ENCODE measurements at regions not wholly inside any gene's neighbourhood (a gene's known extent, or its start where the extent isn't known, plus 50 kb on each side); places are given as distances from the start of the nearest gene placed in this dataset.

DNA sequence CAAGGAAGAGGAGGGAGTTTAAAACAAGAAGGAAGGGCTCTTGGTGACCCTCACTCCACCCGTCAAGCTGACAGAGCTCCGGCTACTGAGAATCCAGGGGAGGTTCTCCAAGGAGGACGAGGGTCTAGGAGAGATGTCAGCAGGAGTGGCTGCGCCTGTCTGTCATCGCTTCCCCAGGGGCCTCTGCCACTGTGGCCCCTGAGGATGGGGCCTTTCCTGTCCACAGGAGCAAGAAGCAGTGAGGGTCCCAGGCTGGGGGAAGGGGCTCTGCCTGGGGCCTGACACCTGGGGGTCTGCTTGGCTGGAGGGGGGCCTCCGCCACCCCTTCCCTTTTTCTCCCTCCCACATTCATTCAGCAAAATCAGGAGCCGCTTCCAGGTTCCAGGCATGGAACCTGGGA is 66.5 kb upstream of the TNRC6C start:
- WGBS, 3 donors: 86 to 93% (median 90%) methylated on average over 7 of the region's 7 CpGs
- no peak overlapping the region for H3K27ac ChIP-seq
- DNase-seq: no peak

GRCh38 chr17:77892469-77893143 is 65.9 kb upstream of the TNRC6C start:
- H3K9me3 ChIP-seq: no peaks in the 10 kb centered on the region
- H3K27ac ChIP-seq: no peak overlapping the region
- intact Hi-C loops (cut with DNase I): no loop called here
- no peaks in the 10 kb centered on the region for H3K27me3 ChIP-seq
- no peak overlapping the region for H3K4me3 ChIP-seq
- TF ChIP-seq EP300 (IDR thresholded peaks at IDR 0.05): no peak
- no peak for TF ChIP-seq POLR2A (IDR thresholded peaks at IDR 0.05)
- no peak for TF ChIP-seq CTCF (IDR thresholded peaks at IDR 0.05)
- DNase-seq: peak in 1 of 5 donors; percentile 18
- WGBS, 3 donors: 80 to 82% (median 81%) methylated on average over 22 of the region's 22 CpGs
- H3K36me3 ChIP-seq: no peaks in the 10 kb centered on the region
- H3K4me1 ChIP-seq (ENCODE audit: insufficient read depth): no peaks in the 10 kb centered on the region

More for the DNA sequence above, 66.5 kb upstream of the TNRC6C start:
- H3K36me3 ChIP-seq: no peaks in the 10 kb centered on the region
- no peaks in the 10 kb centered on the region for H3K27me3 ChIP-seq
- no peaks in the 10 kb centered on the region for H3K4me1 ChIP-seq (ENCODE audit: insufficient read depth)
- intact Hi-C loops (cut with DNase I): no loop called here
- TF ChIP-seq EP300 (IDR thresholded peaks at IDR 0.05) (no peak), CTCF (IDR thresholded peaks at IDR 0.05) (no peak), POLR2A (IDR thresholded peaks at IDR 0.05) (no peak)
- no peak overlapping the region for H3K4me3 ChIP-seq
- no peaks in the 10 kb centered on the region for H3K9me3 ChIP-seq

- WGBS, 3 donors: 86 to 89% (median 88%) methylated on average over 23 of the region's 23 CpGs
- intact Hi-C loops (cut with DNase I): no loop called here
- Histone ChIP-seq H3K27me3 (no peaks in the 10 kb centered on the region), H3K27ac (no peak overlapping the region), H3K9me3 (no peaks in the 10 kb centered on the region), H3K36me3 (no peaks in the 10 kb centered on the region), H3K4me3 (no peak overlapping the region), H3K4me1 (ENCODE audit: insufficient read depth) (no peaks in the 10 kb centered on the region)
- no peak for TF ChIP-seq POLR2A (IDR thresholded peaks at IDR 0.05)
- no peak for TF ChIP-seq CTCF (IDR thresholded peaks at IDR 0.05)
- no peak for TF ChIP-seq EP300 (IDR thresholded peaks at IDR 0.05)
- peak in 1 of 5 donors; percentile 21 for DNase-seq
Measured at GRCh38 chr17:77893144-77894044, 65.1 kb upstream of the TNRC6C start.

- H3K4me3 ChIP-seq: no peak overlapping the region
- intact Hi-C loops (cut with DNase I): no loop called here
- no peak overlapping the region for H3K27ac ChIP-seq
- H3K36me3 ChIP-seq: no peaks in the 10 kb centered on the region
- H3K9me3 ChIP-seq: no peaks in the 10 kb centered on the region
- peak in 1 of 5 donors; percentile 19 for DNase-seq
- no peaks in the 10 kb centered on the region for H3K4me1 ChIP-seq (ENCODE audit: insufficient read depth)
- H3K27me3 ChIP-seq: no peaks in the 10 kb centered on the region
- WGBS, 3 donors: 78 to 84% (median 81%) methylated on average over 14 of the region's 14 CpGs
- TF ChIP-seq CTCF (IDR thresholded peaks at IDR 0.05) (no peak), EP300 (IDR thresholded peaks at IDR 0.05) (no peak), POLR2A (IDR thresholded peaks at IDR 0.05) (no peak)
Measured at GRCh38 chr17:77894126-77894956, 64.2 kb upstream of the TNRC6C start.
